OCI-LY3 (cell line): ENCODE measurements at regions not wholly inside any gene's neighbourhood (a gene's known extent, or its start where the extent isn't known, plus 50 kb on each side); places are given as distances from the start of the nearest gene placed in this dataset.
A peak's percentile ranks its signal among the peaks of the same experiment; 100 is the strongest.

ENCODE experiments used
- CTCF ChIP-seq: fragments of 200-600, 300-600 bp; sonication (generic); IDR thresholded peaks from 2 replicates; pipeline ENCODE4 v1.5.1; 2014; ENCODE audit warnings: antibody characterized with exemption, low read length, low read depth
- EZH2phosphoT487 ChIP-seq: fragments of 200-600 bp; shearing (Covaris generic); IDR thresholded peaks from 2 replicates; pipeline ENCODE4 v1.6.1; 2018; ENCODE audit warnings: antibody characterized with exemption, mixed run types, low read depth

DNA sequence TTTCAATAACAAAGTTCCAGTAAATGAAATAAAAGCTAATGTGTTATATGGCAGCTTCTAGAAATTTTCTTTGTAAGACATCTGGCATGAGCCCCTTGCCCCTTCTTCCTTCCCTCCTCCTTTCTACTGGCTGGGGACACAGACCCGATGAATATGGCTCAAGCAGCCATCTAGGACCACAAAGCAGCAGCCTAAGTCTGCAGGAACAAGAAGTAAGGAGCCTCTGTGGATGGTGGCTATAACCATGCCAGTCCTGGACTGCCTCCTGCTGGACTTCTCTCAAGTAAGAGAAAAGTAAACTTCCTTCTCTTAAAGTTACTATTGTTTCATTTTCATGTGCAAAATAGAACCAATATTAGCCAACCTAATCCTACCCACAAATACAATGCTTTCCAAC is 114.9 kb upstream of the DST start:
- TF ChIP-seq CTCF (peak; percentile 80), EZH2phosphoT487 (no peak)
